Stimulated activated naive CD8-positive, alpha-beta T cell treated with anti-CD3 and anti-CD28 coated beads, Interleukin-15, amount 100 ng/mL, for 72 hours (primary cell): ENCODE measurements at regions not wholly inside any gene's neighbourhood (a gene's known extent, or its start where the extent isn't known, plus 50 kb on each side); places are given as distances from the start of the nearest gene placed in this dataset.

Experiments used
- ATAC-seq: fragments of 150-1000 bp; cut with Tn5 transposase; 2 replicates; pipeline ENCODE4 v1.10.0; 2021; ENCODE audit warnings: mild to moderate bottlenecking, moderate library complexity
- DNase-seq, 2 donors: peaks; one replicate each; pipeline ENCODE4 v3.0.0; 2021 to 2022
- H3K27ac Mint-ChIP-seq, 2 donors: one replicate each; pipeline ENCODE4 v1.8.0; 2022; ENCODE audit warnings: mild to moderate bottlenecking in 2 of 2, mixed read lengths in 2 of 2, moderate library complexity in 2 of 2
- H3K27me3 Mint-ChIP-seq: one replicate; pipeline ENCODE4 v1.8.0; 2022; ENCODE audit warnings: mixed read lengths
- H3K4me1 Mint-ChIP-seq: one replicate; pipeline ENCODE4 v1.8.0; 2022; ENCODE audit warnings: mild to moderate bottlenecking, mixed read lengths
- H3K4me3 Mint-ChIP-seq, 2 donors: one replicate each; pipeline ENCODE4 v1.8.0; 2022; ENCODE audit warnings: mild to moderate bottlenecking in 2 of 2, mixed read lengths in 2 of 2, moderate library complexity in 1 of 2
- H3K9me3 Mint-ChIP-seq, 2 donors: one replicate each; pipeline ENCODE4 v1.8.0; 2022; ENCODE audit warnings: mixed read lengths in 2 of 2

- H3K27ac Mint-ChIP-seq: no peak overlapping the region
- peaks cover 16% of the 10 kb centered on the region for H3K4me1 Mint-ChIP-seq
- no peaks in the 10 kb centered on the region for H3K9me3 Mint-ChIP-seq
- peaks cover 6% of the 10 kb centered on the region for H3K27me3 Mint-ChIP-seq
- DNase-seq (no peak), ATAC-seq (peak; percentile 62)
- H3K4me3 Mint-ChIP-seq: no peak overlapping the region
Measured at GRCh38 chr5:74199005-74199404, 441.5 kb downstream of the ENC1 start.

GRCh38 chr5:74198156-74198555 lies 442.4 kb downstream of the ENC1 start:
- Mint-ChIP-seq H3K27ac (no peak overlapping the region), H3K27me3 (peaks cover 8% of the 10 kb centered on the region), H3K9me3 (no peaks in the 10 kb centered on the region), H3K4me1 (peaks cover 16% of the 10 kb centered on the region), H3K4me3 (no peak overlapping the region)
- no peak for ATAC-seq
- no peak for DNase-seq

GRCh38 chr5:74196233-74196632 lies 444.3 kb downstream of the ENC1 start:
- Mint-ChIP-seq H3K27ac (no peak overlapping the region), H3K9me3 (no peaks in the 10 kb centered on the region), H3K4me3 (no peak overlapping the region), H3K4me1 (peaks cover 7% of the 10 kb centered on the region), H3K27me3 (peaks cover 22% of the 10 kb centered on the region)
- DNase-seq (no peak), ATAC-seq (no peak)

DNA sequence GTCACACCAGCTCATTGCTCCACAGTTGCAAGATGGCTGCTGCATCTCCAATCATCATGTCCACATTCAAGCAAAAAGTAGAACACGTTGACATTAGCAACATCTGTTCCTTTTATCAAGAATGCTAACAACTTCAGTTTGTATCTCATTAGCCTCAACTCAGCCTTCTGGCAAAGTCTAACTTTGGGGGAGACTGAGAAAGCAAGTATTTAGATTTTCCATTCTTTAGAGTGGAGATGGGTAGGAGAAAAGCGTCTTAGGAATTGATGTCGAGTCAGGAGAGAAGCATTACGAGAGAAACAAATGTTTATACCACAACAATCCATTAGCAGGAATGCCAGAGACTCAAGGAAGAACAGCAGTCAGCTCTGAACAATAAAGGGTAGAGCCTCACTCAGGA lies 446.3 kb downstream of the ENC1 start:
- no peaks in the 10 kb centered on the region for H3K9me3 Mint-ChIP-seq
- DNase-seq (no peak), ATAC-seq (no peak)
- no peak overlapping the region for H3K4me3 Mint-ChIP-seq
- H3K27ac Mint-ChIP-seq: no peak overlapping the region
- H3K4me1 Mint-ChIP-seq: peaks cover 6% of the 10 kb centered on the region
- H3K27me3 Mint-ChIP-seq: peaks cover 22% of the 10 kb centered on the region

DNA sequence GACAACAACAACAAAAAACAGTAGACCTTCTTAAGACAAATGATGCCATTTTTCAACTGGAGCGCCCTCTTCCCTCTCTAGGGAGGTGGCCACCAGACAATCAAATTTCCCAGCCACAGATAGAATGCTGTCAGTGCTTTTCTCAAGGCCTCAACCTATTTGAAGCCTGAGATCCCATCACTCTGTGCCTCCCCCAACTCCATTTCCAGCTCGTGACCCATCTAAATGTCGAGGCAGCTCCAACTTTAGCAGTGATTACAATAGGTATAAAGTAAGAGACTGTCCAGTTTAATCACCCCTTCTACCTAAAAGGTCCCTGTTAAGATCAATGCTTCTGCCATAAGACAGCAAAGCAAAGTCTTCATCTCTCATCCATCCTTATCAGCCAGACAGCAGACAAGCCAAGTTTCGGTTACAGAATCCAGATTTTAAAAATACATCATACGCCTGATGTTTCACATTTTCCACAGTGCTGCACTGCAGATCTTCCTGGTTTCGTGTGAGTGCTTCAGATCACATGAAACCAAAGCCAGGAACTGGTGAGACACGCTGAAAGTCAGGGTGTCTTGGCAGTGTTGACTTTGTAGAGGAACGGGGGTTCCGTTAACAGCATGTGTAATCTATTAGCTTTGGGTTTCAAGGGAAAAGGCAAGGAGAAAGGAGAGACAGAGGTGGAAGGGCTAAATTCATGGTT lies 447.8 kb downstream of the ENC1 start:
- peaks cover 28% of the 10 kb centered on the region for H3K27me3 Mint-ChIP-seq
- H3K27ac Mint-ChIP-seq: no peak overlapping the region
- ATAC-seq (no peak), DNase-seq (no peak)
- H3K4me1 Mint-ChIP-seq: no peaks in the 10 kb centered on the region
- H3K9me3 Mint-ChIP-seq: peaks cover 0 to under 1% of the 10 kb centered on the region in 2 donors
- no peak overlapping the region for H3K4me3 Mint-ChIP-seq

GRCh38 chr5:74188351-74189105 lies 452.0 kb downstream of the ENC1 start:
- peaks cover 5 to 7% of the 10 kb centered on the region in 2 donors for H3K9me3 Mint-ChIP-seq
- DNase-seq (no peak), ATAC-seq (no peak)
- H3K27me3 Mint-ChIP-seq: peaks cover 29% of the 10 kb centered on the region
- H3K27ac Mint-ChIP-seq: no peak overlapping the region
- no peak overlapping the region for H3K4me3 Mint-ChIP-seq
- no peaks in the 10 kb centered on the region for H3K4me1 Mint-ChIP-seq

GRCh38 chr5:74187757-74188156 lies 452.8 kb downstream of the ENC1 start:
- DNase-seq (no peak), ATAC-seq (no peak)
- no peaks in the 10 kb centered on the region for H3K4me1 Mint-ChIP-seq
- peaks cover 23% of the 10 kb centered on the region for H3K27me3 Mint-ChIP-seq
- H3K27ac Mint-ChIP-seq: no peak overlapping the region
- H3K9me3 Mint-ChIP-seq: peaks cover 5 to 7% of the 10 kb centered on the region in 2 donors
- H3K4me3 Mint-ChIP-seq: no peak overlapping the region

- Mint-ChIP-seq H3K4me3 (no peak overlapping the region), H3K27ac (no peak overlapping the region), H3K4me1 (no peaks in the 10 kb centered on the region), H3K9me3 (peaks cover 5 to 7% of the 10 kb centered on the region in 2 donors), H3K27me3 (peaks cover 13% of the 10 kb centered on the region)
- ATAC-seq: no peak
- no peak for DNase-seq
Measured at GRCh38 chr5:74186356-74187315, 453.9 kb downstream of the ENC1 start.

- no peak overlapping the region for H3K27ac Mint-ChIP-seq
- DNase-seq (no peak), ATAC-seq (no peak)
- no peak overlapping the region for H3K4me3 Mint-ChIP-seq
- H3K27me3 Mint-ChIP-seq: peaks cover 13% of the 10 kb centered on the region
- H3K4me1 Mint-ChIP-seq: no peaks in the 10 kb centered on the region
- H3K9me3 Mint-ChIP-seq: peaks cover 5 to 7% of the 10 kb centered on the region in 2 donors
Measured at GRCh38 chr5:74185599-74185998, 454.9 kb downstream of the ENC1 start.

DNA sequence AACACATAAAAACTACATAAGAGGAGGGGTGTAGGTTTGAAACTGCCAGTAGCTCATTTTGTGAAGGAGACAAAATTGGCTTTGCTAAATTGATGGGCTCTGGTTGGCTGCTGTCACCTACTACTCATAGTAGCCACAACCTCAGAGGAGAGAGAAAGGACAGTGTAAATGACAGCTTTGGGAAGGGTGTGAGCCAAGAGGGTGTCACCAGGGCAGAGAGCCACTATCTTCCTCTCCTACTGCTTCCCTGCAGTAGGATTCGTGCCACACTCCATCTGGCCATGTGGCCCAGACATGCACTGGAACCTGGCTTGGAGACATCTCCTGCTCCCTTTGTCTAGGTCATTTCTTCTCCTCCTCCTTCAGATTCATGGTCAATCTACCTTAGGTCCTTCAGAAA lies 455.9 kb downstream of the ENC1 start:
- Mint-ChIP-seq H3K4me3 (no peak overlapping the region), H3K9me3 (peaks cover 5 to 7% of the 10 kb centered on the region in 2 donors), H3K27me3 (peaks cover 13% of the 10 kb centered on the region), H3K4me1 (no peaks in the 10 kb centered on the region), H3K27ac (no peak overlapping the region)
- DNase-seq: no peak
- peak; percentile 15 for ATAC-seq

- ATAC-seq (no peak), DNase-seq (no peak)
- Mint-ChIP-seq H3K4me1 (no peaks in the 10 kb centered on the region), H3K27me3 (peaks cover 17% of the 10 kb centered on the region), H3K4me3 (no peak overlapping the region), H3K9me3 (peaks cover 5 to 7% of the 10 kb centered on the region in 2 donors), H3K27ac (no peak overlapping the region)
Measured at GRCh38 chr5:74183041-74183440, 457.5 kb downstream of the ENC1 start.

- H3K27ac Mint-ChIP-seq: no peak overlapping the region
- ATAC-seq (peak; percentile 43), DNase-seq (no peak)
- H3K4me3 Mint-ChIP-seq: no peak overlapping the region
- H3K27me3 Mint-ChIP-seq: peaks cover 13% of the 10 kb centered on the region
- H3K9me3 Mint-ChIP-seq: peaks cover 4 to 5% of the 10 kb centered on the region in 2 donors
- no peaks in the 10 kb centered on the region for H3K4me1 Mint-ChIP-seq
Measured at GRCh38 chr5:74182603-74183002, 457.9 kb downstream of the ENC1 start.

DNA sequence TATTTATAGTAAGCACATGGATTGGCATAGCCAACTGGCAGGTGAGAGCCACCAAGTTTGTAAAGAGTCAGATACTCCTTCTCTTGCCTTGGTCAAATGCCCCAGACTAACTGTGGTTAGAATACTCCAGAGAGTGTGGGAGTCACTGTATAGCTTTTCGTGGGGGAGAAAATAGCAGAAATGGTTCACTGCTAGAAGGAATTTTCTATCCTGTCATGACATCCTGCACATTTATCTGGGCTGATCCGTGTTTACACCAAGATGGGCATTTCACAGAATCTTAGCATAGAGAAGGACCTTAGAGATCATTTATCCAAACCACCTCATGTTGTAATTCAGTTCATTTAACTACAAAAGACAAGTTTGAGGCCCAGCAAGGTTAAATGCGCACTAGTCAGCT lies 460.8 kb downstream of the ENC1 start:
- ATAC-seq: no peak
- H3K4me1 Mint-ChIP-seq: no peaks in the 10 kb centered on the region
- H3K27ac Mint-ChIP-seq: no peak overlapping the region
- no peaks in the 10 kb centered on the region for H3K9me3 Mint-ChIP-seq
- peaks cover 22% of the 10 kb centered on the region for H3K27me3 Mint-ChIP-seq
- DNase-seq: no peak
- H3K4me3 Mint-ChIP-seq: no peak overlapping the region

DNA sequence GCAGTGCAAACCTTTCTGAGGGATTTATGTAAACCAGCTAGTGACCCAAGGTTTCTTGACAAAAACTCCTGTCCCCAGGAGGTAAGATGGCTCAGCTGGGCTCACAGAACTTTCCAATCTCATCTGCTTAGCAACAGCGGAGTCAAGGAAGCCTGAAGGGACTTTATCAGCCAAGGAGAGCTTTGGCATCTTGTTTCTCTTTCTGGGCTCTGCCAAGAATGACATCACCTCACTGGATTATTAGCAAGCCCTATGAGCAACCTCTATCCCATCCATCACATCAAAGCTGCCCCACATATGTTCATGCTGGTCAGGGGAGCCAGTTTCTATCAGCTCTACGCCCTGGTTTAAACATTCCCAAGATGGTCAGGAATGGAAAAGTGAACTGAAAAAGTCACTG lies 461.3 kb downstream of the ENC1 start:
- H3K4me1 Mint-ChIP-seq: no peaks in the 10 kb centered on the region
- DNase-seq (no peak), ATAC-seq (no peak)
- H3K4me3 Mint-ChIP-seq: no peak overlapping the region
- H3K27ac Mint-ChIP-seq: no peak overlapping the region
- no peaks in the 10 kb centered on the region for H3K9me3 Mint-ChIP-seq
- H3K27me3 Mint-ChIP-seq: peaks cover 27% of the 10 kb centered on the region

DNA sequence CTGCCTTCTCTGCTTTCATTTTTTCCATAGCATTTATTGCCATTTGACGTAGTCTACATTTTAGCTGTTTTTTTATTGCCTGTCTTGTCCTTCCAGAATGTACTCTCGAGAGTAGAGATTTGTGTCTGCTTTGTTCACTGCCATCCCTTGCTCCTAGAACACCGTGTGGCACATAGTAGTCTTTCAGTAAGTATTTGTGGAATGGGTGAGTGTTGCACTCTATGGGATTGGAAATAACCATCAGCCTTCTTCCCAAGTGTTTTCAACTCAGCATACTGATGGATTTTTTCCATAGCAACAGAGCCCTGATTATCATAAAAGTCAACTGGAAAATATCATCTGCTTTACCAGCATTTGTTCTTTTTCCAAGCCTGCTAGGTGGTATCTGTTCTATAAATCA lies 462.6 kb downstream of the ENC1 start:
- H3K4me3 Mint-ChIP-seq: no peak overlapping the region
- no peak overlapping the region for H3K27ac Mint-ChIP-seq
- no peaks in the 10 kb centered on the region for H3K9me3 Mint-ChIP-seq
- H3K27me3 Mint-ChIP-seq: peaks cover 34% of the 10 kb centered on the region
- no peak for DNase-seq
- no peak for ATAC-seq
- H3K4me1 Mint-ChIP-seq: no peaks in the 10 kb centered on the region

- H3K4me1 Mint-ChIP-seq: no peaks in the 10 kb centered on the region
- H3K4me3 Mint-ChIP-seq: no peak overlapping the region
- no peak overlapping the region for H3K27ac Mint-ChIP-seq
- no peaks in the 10 kb centered on the region for H3K9me3 Mint-ChIP-seq
- no peak for ATAC-seq
- peaks cover 34% of the 10 kb centered on the region for H3K27me3 Mint-ChIP-seq
- DNase-seq: no peak
Measured at GRCh38 chr5:74174366-74174765, 466.2 kb downstream of the ENC1 start.
